ENCODE measurements at regions not wholly inside any gene's neighbourhood (a gene's known extent, or its start where the extent isn't known, plus 50 kb on each side); places are given as distances from the start of the nearest gene placed in this dataset.

DNA sequence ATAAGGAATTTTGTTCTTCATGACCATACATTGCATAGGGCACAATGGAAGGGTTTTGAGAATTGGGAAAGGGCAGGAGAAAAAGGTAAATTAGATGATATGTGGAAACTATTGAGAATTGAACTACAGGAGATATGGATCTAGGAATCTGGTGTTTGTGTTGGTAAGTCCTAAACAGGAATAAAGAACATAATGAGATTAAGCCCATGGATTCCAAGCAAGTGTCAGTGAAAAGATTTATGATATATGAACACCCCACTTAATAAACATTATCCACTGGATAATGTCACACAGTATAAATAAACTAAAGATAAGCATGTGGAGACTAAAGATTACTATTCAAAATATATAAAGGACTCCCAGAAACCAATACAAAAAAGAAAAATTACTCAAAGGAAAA, 98.2 kb downstream of the TNFSF18 start:
- DNase-seq (ENCODE audit: low spot score): no peak

- no peak for DNase-seq (ENCODE audit: low spot score)
Observed at GRCh38 chr1:172954476-172955150, 96.1 kb downstream of the TNFSF18 start.

DNA sequence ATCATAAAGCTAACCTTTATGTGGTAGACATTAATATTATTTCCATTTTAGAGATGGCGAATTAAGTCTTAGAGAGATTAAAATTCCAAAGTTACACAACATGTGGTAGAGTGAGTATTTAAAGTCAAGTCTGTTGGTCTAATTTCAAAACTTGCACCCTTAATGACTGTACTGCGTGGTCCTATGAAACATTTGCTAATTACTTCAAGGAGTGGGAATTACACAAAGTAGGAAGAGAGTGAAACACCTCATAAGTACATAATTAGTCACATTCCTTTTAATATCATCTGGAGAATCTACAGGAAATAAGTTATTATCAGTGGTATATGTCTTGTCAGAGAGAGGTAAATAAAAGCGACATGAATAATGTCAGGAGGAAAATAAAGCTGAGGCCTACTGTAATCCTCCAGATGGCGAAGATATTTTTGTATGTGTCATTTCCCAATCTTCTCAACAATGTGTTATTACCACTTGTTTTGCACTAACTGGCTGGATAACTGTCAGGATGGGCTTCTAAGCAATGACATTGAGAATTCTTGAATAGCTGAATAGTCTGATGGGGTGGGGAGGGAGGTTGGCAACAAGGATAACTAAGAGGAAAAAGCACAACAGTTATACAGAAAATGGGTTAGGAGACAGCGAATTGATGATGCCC, 95.5 kb downstream of the TNFSF18 start:
- no peak for DNase-seq (ENCODE audit: low spot score)

DNA sequence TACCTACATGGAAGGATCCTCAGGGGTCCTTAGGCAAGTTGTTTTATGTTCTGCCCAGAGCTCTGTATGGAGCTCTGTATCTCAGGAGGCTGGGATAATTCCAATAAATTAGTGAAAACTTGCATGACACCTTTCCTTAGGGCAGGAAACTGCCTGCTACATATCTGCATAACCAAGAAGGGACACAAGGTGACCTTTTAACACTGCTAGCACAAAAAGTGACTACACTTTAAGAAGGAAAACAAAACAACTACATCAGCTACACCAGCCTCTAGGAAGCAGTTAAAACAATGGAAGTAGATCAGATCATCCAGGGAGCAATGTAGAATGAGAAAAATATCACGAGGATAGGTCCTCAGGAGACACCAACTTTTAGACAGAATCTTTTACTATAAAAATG, 93.9 kb downstream of the TNFSF18 start:
- no peak for DNase-seq (ENCODE audit: low spot score)

DNA sequence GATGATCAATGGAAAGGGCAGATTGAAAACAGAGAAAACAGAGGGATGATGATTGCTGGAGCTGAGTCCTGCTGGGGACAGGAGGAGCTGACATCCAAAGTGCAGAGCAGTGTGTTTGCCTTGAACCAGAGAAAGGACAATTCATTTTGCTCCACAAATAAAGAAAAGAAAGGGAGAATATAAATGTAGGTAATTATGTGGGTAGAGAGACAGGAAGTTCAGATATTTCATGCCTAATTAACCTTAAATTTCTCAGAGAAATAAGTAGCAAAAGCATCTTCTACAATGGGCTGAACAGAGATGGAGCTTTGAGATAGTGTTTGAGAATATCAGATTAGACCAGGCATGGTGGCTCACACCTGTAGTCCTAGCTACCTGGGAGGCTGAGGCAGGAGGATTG, 93.2 kb downstream of the TNFSF18 start:
- no peak for DNase-seq (ENCODE audit: low spot score)

DNA sequence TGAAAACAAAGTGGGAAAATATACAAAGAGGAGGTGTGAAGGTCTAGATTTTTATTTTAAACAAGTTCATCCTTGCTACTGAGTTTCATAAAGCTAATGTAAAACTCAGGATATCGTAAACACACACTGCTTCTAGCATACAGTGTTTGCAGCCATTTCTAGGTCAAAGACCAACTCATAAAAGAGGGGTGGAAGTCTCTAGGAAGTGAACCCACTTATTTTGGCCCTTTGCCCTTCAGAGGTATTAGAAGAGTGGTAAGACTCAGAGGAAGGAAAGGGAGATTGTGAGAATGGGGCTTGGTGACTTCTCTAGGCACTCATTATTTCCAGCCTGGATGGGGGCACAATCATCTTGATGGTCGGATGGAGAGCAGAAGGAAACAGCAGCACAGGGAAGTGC, 91.2 kb downstream of the TNFSF18 start:
- no peak for DNase-seq (ENCODE audit: low spot score)

DNA sequence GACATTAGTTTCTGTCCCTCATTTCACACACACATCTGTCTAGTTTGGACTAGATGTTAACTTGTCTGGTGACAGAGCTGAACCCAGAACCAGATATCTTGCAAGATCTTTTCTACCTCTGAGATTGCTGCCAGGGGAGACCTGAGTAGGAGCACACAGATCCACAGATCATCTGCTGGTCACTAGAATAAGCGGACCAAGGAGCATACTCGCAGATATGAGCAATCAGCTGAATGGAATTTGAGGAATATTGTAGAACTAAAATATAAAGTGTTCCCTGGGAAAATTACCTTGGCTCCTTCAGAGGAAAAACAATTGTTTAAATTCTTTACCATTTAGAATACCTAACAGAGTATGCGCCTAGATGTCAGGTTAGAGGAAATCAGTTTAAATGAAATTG, 90.7 kb downstream of the TNFSF18 start:
- DNase-seq (ENCODE audit: low spot score): peak; percentile 58

DNA sequence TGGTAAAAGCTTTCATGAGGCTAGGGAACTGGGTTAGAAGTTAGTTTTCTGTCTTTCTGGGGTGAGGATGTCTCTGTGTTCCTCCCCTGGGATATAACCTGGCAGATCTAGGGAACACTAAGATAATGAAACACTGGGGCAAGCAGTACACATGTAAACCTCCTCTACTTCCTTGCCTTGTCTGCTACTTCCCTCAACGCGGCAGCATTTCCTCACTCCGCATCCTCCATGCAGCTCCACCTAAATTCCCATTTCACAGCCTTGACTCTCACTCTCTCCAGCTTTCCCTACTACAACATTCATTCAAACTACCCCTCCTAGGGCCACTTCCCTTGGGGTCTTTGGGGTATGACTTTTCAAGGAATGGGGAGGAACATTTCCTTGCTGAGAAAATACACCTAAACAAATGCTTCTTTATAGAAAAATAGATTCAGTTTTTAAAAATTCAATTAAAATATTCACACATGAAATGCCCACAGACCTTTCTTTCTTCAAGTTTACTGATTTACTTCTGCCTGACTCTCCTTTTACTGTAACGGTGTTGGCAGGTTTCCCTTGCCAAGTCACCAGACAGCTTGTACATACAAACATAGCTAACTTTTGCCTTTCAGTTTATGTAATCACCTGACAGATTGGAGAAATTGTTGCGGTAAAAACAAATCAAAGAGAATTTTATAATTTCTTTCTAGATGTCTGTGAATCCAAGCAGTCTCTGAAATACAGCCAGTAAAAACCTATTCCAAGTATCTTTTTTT, 90.1 kb downstream of the TNFSF18 start:
- peak; percentile 59 for DNase-seq (ENCODE audit: low spot score)

DNA sequence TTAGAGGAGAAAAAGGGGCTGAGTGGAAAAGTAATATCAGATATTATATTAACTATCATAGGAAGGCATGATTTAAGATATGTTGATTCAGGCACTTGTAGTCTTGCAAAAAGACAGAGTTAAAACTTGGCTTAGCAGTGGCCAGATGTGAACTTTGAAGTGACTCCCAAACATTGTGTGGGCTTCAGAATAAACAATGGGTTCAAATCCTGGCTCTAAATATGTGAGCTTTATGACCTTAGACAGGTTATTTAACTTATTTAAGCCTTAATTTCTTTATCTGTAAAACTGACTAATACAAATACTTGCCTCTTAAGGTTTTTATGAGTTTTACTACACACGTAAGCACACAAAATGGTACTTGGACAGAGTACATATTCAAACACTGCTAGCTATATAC, 85.9 kb downstream of the TNFSF18 start:
- no peak for DNase-seq (ENCODE audit: low spot score)

DNA sequence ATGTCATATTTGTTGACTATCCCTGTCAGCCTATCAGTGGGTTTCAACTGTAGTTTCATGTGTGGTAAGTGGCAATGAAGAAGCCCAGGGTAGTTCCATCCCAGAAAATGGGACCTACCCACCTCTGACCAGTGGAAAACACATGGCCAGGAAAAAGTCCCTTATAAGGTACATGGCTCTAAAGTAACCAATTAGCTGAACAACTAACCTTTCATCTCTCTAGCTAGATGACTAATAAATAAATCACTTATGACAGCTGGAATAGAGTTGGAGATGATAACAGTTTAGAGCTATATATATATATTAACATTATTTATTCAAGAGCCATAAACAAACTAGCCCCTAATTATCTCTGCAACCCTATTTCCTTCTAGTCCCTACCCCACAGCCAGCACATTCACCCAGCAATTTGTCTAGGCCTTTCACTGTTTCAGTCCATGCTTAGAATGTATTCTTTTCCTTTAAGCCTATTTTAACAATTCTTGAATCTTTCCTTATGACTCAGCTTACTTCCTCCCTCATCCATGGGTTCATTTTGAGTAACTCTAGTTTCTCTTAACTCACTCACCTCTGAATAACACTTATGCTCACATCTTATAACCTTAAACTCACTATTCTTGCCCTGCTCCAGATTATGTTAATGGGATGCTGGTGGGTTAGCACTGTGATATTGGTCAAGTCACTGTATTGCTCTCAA, 83.7 kb downstream of the TNFSF18 start:
- DNase-seq (ENCODE audit: low spot score): peak; percentile 70

DNA sequence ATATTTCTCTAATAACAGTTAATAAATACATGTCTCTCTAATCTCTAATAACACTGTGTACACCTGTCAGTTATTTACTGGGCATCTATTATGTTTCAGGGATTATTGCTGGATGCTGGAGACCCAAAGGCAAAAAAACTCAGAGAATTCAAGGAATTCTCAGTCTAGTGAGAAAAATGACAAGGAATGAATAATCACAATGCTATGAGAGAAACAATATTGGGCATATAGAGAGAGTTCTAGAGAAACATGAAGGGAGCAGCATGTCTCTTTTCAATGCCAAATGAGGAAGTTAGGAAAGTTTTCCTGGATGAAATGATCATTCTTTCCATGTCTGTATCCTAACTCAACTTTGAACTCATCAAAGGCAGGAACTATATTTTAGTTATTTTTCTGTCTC, 82.8 kb downstream of the TNFSF18 start:
- no peak for DNase-seq (ENCODE audit: low spot score)

- peak; percentile 58 for DNase-seq (ENCODE audit: low spot score)
Observed at GRCh38 chr1:172969611-172970010, 81.1 kb downstream of the TNFSF18 start.

DNA sequence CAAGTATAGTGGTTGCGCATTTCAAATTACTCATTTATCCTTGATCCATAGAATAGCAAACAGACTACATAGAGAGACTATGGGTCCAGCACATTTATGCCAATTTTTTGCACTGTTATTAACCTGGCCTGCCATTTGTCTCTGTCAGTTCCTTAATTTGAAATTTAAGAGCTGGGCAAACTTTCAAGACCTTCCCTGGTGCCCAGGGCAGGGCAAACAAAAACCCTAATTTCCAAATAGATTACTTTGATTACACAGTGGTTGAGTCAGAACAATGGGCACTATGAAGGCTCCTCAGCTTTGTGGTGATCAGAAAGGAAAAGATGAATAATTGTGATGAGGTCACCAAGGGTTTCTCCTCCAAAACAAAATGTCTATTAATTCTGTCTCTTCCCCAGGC, 80.6 kb downstream of the TNFSF18 start:
- peak; percentile 86 for DNase-seq (ENCODE audit: low spot score)

DNA sequence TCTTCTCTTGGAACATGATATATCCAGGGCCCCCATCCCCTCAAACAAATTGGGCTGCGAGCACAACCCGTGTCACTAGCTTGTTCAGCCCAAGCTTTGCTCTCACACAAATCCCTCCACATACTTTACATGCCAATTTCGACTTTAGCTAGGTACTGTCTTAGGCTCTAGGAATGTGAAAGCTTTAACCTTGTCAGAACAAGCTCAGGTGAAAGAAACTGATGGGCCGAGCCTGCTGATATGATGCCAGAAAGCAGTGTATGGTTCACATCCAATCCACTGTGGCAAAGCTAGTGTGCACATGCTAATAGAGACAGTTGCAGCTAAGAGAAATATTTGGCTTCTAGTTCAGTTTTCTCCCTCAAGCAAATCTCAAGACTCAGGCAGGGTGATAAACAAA, 79.5 kb downstream of the TNFSF18 start:
- peak; percentile 63 for DNase-seq (ENCODE audit: low spot score)

GRCh38 chr1:172972258-172972657, 78.5 kb downstream of the TNFSF18 start:
- no peak for DNase-seq (ENCODE audit: low spot score)

GRCh38 chr1:172973424-172973823, 77.3 kb downstream of the TNFSF18 start:
- peak; percentile 68 for DNase-seq (ENCODE audit: low spot score)

DNA sequence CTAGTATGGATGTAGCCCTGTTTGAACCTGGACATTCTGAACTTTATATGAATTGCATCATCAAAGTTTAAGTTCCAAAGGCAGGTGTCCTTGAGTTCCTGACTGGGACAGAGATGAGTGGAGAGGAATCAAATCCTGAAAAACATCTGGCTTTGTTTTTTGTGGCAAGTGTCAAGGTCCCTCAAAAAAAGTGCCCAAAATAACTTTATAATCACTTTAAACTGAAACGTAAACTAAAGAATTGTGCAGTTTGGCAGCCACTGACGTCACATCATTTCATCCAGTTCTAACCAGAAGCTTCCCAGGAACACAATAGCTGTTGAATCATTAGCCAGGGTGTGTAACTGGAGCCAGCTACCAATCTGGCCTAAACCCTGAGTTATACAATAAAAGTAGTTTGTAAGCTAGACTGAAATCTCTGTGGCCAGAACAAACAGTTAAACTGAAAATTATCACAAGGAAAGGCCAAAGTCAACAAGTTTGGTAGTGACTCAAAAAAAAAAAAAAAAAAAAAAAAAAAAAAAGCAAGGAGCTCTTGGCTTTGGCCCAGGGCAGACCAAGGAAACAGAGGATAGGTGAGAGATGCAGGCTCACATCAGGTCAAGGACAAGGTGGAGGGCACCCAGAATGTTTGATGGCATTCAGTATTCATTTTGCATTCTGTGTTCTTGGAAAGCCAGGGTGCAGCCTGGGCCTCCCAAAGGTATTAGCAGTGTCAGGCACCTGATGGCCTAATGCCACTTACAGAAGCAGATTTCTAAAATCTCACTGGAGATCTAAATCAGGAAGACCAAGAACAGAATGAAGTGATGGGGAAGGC, 74.3 kb downstream of the TNFSF18 start:
- peak; percentile 93 for DNase-seq (ENCODE audit: low spot score)

DNA sequence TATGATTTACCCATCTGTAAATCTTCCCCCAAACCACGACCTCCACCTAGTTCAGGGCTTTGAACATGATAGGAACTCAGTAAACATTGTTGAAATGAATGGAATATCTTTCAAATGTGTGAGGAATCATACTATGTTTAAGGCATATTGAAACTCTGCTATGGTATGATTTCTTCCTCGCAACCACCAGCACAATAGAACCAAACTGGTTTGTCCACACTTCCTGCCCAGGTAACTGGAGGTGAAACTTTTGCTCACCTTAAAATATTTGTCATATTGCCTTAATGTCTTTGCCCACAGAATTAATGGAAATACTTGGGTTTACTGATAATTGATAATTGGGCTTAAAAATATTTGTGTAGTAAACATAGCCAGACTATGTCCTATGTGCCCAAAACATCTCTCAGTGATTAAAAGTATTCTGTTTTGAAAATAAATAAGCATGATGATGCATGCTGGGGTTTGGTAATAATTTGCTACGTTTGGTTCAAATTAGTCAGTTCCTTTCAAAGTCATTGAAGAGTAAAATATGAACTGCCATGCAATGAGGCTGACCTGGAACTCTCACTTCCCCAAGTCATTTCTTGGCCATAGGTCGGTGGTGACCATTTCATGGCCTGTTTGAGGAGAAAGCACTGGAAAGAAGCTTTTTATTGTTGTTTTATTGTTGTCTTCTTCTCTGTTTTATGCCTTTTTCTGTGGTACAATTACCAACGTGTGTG, 73.3 kb downstream of the TNFSF18 start:
- peak; percentile 60 for DNase-seq (ENCODE audit: low spot score)

GRCh38 chr1:172978595-172978994, 72.1 kb downstream of the TNFSF18 start:
- DNase-seq (ENCODE audit: low spot score): no peak

GRCh38 chr1:172979828-172980227, 70.9 kb downstream of the TNFSF18 start:
- no peak for DNase-seq (ENCODE audit: low spot score)

GRCh38 chr1:172980456-172980855, 70.3 kb downstream of the TNFSF18 start:
- peak; percentile 30 for DNase-seq (ENCODE audit: low spot score)
